ENCODE measurements at regions not wholly inside any gene's neighbourhood (a gene's known extent, or its start where the extent isn't known, plus 50 kb on each side); places are given as distances from the start of the nearest gene placed in this dataset.

DNA sequence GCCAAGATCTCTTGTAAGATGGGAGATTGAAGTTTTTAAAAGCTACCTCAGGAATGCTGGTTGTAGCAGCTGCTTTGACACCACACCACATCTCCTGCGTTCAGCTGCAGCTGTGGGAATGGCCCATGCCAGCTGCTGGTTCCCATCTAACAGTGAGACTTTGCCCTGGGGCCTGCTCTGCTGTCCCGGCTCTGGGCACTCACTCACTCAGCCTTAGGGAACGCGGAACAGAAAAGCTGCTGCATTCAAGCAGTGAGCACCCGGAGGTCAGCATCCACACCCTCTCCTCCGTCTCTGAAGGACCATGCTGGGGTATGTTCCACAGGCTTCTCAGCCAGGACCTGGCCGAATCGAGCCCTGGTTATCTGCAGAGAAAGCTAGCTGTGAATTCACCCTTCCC is 197.1 kb upstream of the CXCL12 start:
- TF ChIP-seq EZH2 (IDR thresholded peaks at IDR 0.05; ENCODE audit: borderline replicate concordance, insufficient read depth, low read depth, low read length, poor library complexity, severe bottlenecking): no peak
- TF ChIP-seq, protein P1, sequence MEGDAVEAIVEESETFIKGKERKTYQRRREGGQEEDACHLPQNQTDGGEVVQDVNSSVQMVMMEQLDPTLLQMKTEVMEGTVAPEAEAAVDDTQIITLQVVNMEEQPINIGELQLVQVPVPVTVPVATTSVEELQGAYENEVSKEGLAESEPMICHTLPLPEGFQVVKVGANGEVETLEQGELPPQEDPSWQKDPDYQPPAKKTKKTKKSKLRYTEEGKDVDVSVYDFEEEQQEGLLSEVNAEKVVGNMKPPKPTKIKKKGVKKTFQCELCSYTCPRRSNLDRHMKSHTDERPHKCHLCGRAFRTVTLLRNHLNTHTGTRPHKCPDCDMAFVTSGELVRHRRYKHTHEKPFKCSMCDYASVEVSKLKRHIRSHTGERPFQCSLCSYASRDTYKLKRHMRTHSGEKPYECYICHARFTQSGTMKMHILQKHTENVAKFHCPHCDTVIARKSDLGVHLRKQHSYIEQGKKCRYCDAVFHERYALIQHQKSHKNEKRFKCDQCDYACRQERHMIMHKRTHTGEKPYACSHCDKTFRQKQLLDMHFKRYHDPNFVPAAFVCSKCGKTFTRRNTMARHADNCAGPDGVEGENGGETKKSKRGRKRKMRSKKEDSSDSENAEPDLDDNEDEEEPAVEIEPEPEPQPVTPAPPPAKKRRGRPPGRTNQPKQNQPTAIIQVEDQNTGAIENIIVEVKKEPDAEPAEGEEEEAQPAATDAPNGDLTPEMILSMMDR (IDR thresholded peaks at IDR 0.05): no peak

Measured in B cell (primary cell).